IMR-90 (cell line): ENCODE measurements at regions not wholly inside any gene's neighbourhood (a gene's known extent, or its start where the extent isn't known, plus 50 kb on each side); places are given as distances from the start of the nearest gene placed in this dataset.

Experiments used
- ATAC-seq: fragments of 200-7000 bp; cut with Tn5 transposase; 2 replicates; pipeline ENCODE4 v1.9.1; 2020; ENCODE audit warnings: low read depth, mild to moderate bottlenecking, moderate library complexity
- BruUV-seq: library from RNA; stranded (reverse); fragments of 400-500 nt; replicated peaks from 2 replicates; lab custom pipeline; 2021; lab: Mats Ljungman, UMichigan
- CTCF ChIA-PET: fragments of 300-600 bp; formaldehyde crosslinking; extraction: SDS; loops from one replicate; lab custom pipeline; 2021; ENCODE audit warnings: antibody characterized with exemption; lab: Yijun Ruan, JAX
- POLR2A ChIA-PET: fragments of 300-600 bp; sonication (Branson Sonifier 250); formaldehyde crosslinking; loops from one replicate; lab custom pipeline; 2022; ENCODE audit warnings: antibody characterized with exemption; ENCODE audit not compliant: unreplicated experiment; lab: Charles Lee
- DNase-seq: peaks from one replicate; pipeline ENCODE4 v3.0.0; 2013
- H2AFZ ChIP-seq: replicated peaks from 2 replicates; pipeline ENCODE3; 2013; ENCODE audit warnings: low read length, mild to moderate bottlenecking; ENCODE audit not compliant: poor library complexity
- H2AK5ac ChIP-seq: 2 replicates; pipeline ENCODE4 v1.6.1; 2013; ENCODE audit warnings: low read depth, low read length, inconsistent platforms
- H2AK9ac ChIP-seq: replicated peaks from 2 replicates; pipeline ENCODE3; 2013; ENCODE audit warnings: mild to moderate bottlenecking, low read depth, low read length, moderate library complexity; ENCODE audit not compliant: poor library complexity
- H2BK120ac ChIP-seq: 2 replicates; pipeline ENCODE4 v1.6.1; 2013; ENCODE audit warnings: low read depth, low read length, inconsistent platforms
- H2BK15ac ChIP-seq: 3 replicates; pipeline ENCODE4 v1.6.1; 2013; ENCODE audit warnings: low read depth, low read length, inconsistent platforms
- H2BK20ac ChIP-seq: 2 replicates; pipeline ENCODE4 v1.6.1; 2013; ENCODE audit warnings: low read depth, mild to moderate bottlenecking, inconsistent platforms, low read length, moderate library complexity
- H2BK5ac ChIP-seq: 2 replicates; pipeline ENCODE4 v1.6.1; 2013; ENCODE audit warnings: mild to moderate bottlenecking, low read depth, low read length, inconsistent platforms; ENCODE audit not compliant: poor library complexity, severe bottlenecking
- H3K14ac ChIP-seq: replicated peaks from 2 replicates; pipeline ENCODE4 v1.6.1; 2013; ENCODE audit warnings: low read depth, low read length, inconsistent platforms
- H3K18ac ChIP-seq: 2 replicates; pipeline ENCODE4 v1.6.1; 2013; ENCODE audit warnings: low read depth, low read length, control low read depth
- H3K23ac ChIP-seq: 2 replicates; pipeline ENCODE4 v1.6.1; 2013; ENCODE audit warnings: low read depth, low read length, inconsistent platforms
- H3K27ac ChIP-seq: 2 replicates; pipeline ENCODE4 v1.5.1; 2013; ENCODE audit warnings: mild to moderate bottlenecking, control low read depth, low read length; ENCODE audit not compliant: insufficient read depth
- H3K27me3 ChIP-seq: 2 replicates; pipeline ENCODE4 v1.6.1; 2013; ENCODE audit warnings: low read length; ENCODE audit not compliant: control insufficient read depth, insufficient read depth
- H3K36me3 ChIP-seq: 2 replicates; pipeline ENCODE4 v1.6.1; 2013; ENCODE audit warnings: low read length, mixed read lengths; ENCODE audit not compliant: control insufficient read depth, insufficient read depth
- H3K4ac ChIP-seq: 2 replicates; pipeline ENCODE4 v1.6.1; 2013; ENCODE audit warnings: low read depth, low read length, inconsistent platforms
- H3K4me1 ChIP-seq: 2 replicates; pipeline ENCODE4 v1.6.1; 2013; ENCODE audit warnings: low read length, mixed read lengths; ENCODE audit not compliant: control insufficient read depth, insufficient read depth
- H3K4me2 ChIP-seq: 2 replicates; pipeline ENCODE4 v1.6.1; 2013; ENCODE audit warnings: low read depth, mild to moderate bottlenecking, control low read depth, low read length, moderate library complexity
- H3K4me3 ChIP-seq: 2 replicates; pipeline ENCODE4 v1.5.1; 2013; ENCODE audit warnings: low read depth, mild to moderate bottlenecking, control low read depth, low read length, moderate library complexity; ENCODE audit not compliant: insufficient read depth
- H3K56ac ChIP-seq: 2 replicates; pipeline ENCODE4 v1.6.1; 2013; ENCODE audit warnings: low read length, inconsistent platforms; ENCODE audit not compliant: insufficient read depth; ENCODE audit errors: extremely low read depth
- H3K79me1 ChIP-seq, 2 experiments: 2 replicates each; pipeline ENCODE4 v1.6.1; 2013; ENCODE audit warnings: low read length in 2 of 2, inconsistent platforms in 1 of 2, low read depth in 1 of 2
- H3K9ac ChIP-seq: 2 replicates; pipeline ENCODE4 v1.6.1; 2013; ENCODE audit warnings: low read depth, low read length, control low read depth
- H3K9me1 ChIP-seq: 2 replicates; pipeline ENCODE4 v1.6.1; 2013; ENCODE audit warnings: low read length, inconsistent platforms; ENCODE audit not compliant: insufficient read depth
- H3K9me3 ChIP-seq: 2 replicates; pipeline ENCODE4 v1.6.1; 2013; ENCODE audit warnings: low read length; ENCODE audit not compliant: control insufficient read depth, insufficient read depth
- H4K20me1 ChIP-seq: 2 replicates; pipeline ENCODE4 v1.6.1; 2013; ENCODE audit warnings: low read length, inconsistent platforms; ENCODE audit not compliant: insufficient read depth
- H4K5ac ChIP-seq: 2 replicates; pipeline ENCODE4 v1.6.1; 2013; ENCODE audit warnings: mild to moderate bottlenecking, low read depth, low read length, control low read depth
- H4K8ac ChIP-seq, 2 experiments: 2 replicates each; pipeline ENCODE4 v1.6.1; 2013; ENCODE audit warnings: low read depth in 2 of 2, low read length in 2 of 2, control low read depth in 1 of 2, inconsistent platforms in 1 of 2
- H4K91ac ChIP-seq: 2 replicates; pipeline ENCODE4 v1.6.1; 2013; ENCODE audit warnings: low read depth, low read length, inconsistent platforms; ENCODE audit not compliant: insufficient read depth
- BHLHE40 ChIP-seq: fragments of 150-350 bp; IDR thresholded peaks from 2 replicates; pipeline ENCODE4 v1.6.1; 2016; ENCODE audit warnings: mild to moderate bottlenecking, low read depth, low read length
- CEBPB ChIP-seq: IDR thresholded peaks from 2 replicates; pipeline ENCODE4 v1.6.1; 2012; ENCODE audit warnings: low read depth, low read length, improper control_type of control experiment
- CHD1 ChIP-seq: IDR thresholded peaks from 2 replicates; pipeline ENCODE4 v1.6.1; 2012; ENCODE audit warnings: low read depth, low read length, improper control_type of control experiment
- FOS ChIP-seq: fragments of 150-350 bp; IDR thresholded peaks from 2 replicates; pipeline ENCODE4 v1.6.1; 2016; ENCODE audit warnings: low read depth, low read length
- MAFK ChIP-seq: IDR thresholded peaks from 2 replicates; pipeline ENCODE4 v1.6.1; 2012; ENCODE audit warnings: low read depth, low read length, improper control_type of control experiment
- MAZ ChIP-seq: IDR thresholded peaks from 2 replicates; pipeline ENCODE4 v1.6.1; 2012; ENCODE audit warnings: low read depth, mild to moderate bottlenecking, low read length, improper control_type of control experiment, moderate library complexity, borderline replicate concordance
- MXI1 ChIP-seq: IDR thresholded peaks from 2 replicates; pipeline ENCODE4 v1.6.1; 2012; ENCODE audit warnings: low read depth, mild to moderate bottlenecking, low read length, moderate library complexity, borderline replicate concordance
- NFE2L2 ChIP-seq: fragments of 150-350 bp; IDR thresholded peaks from 2 replicates; pipeline ENCODE4 v1.6.1; 2016; ENCODE audit warnings: low read depth, mild to moderate bottlenecking, low read length
- POLR2A ChIP-seq: IDR thresholded peaks from 2 replicates; pipeline ENCODE4 v1.6.1; 2012; ENCODE audit warnings: mild to moderate bottlenecking, low read depth, low read length
- RAD21 ChIP-seq: IDR thresholded peaks from 2 replicates; pipeline ENCODE4 v1.6.1; 2012; ENCODE audit warnings: low read length, improper control_type of control experiment
- RCOR1 ChIP-seq: IDR thresholded peaks from 2 replicates; pipeline ENCODE4 v1.6.1; 2012; ENCODE audit warnings: mild to moderate bottlenecking, low read length, improper control_type of control experiment; ENCODE audit not compliant: insufficient replicate concordance
- RFX5 ChIP-seq: IDR thresholded peaks from 2 replicates; pipeline ENCODE4 v1.8.0; 2012; ENCODE audit warnings: low read depth, mild to moderate bottlenecking, low read length, moderate library complexity
- SMC3 ChIP-seq: fragments of 150-350 bp; IDR thresholded peaks from 2 replicates; pipeline ENCODE4 v1.6.1; 2016; ENCODE audit warnings: low read depth, mild to moderate bottlenecking, antibody characterized with exemption, low read length, moderate library complexity
- WGBS, 2 experiments: methylation state at CpG; one replicate each; pipeline versions ENCODE4 v1.1.5 to v1.1.7; 2013; ENCODE audit warnings: missing lambda C conversion rate in 2 of 2; ENCODE audit not compliant: insufficient read length in 1 of 2; ENCODE audit errors: extremely low coverage in 2 of 2; 5-methylcytosine and 5-hydroxymethylcytosine counted together
- dilution Hi-C: fragments of 300-500 bp; cut with HindIII; formaldehyde crosslinking; loops from one replicate; pipeline ENCODE4 v1.14.3; 2018; ENCODE audit warnings: low sequenced_read_pairs; ENCODE audit not compliant: unreplicated experiment
- in situ Hi-C: fragments of 300-500 bp; cut with MboI; formaldehyde crosslinking; loops from 3 replicates; pipeline ENCODE4 v1.14.3; 2019; ENCODE audit warnings: low sequenced_read_pairs, inconsistent platforms, mixed read lengths
- intact Hi-C: fragments of 100-400 bp; cut with micrococcal nuclease; formaldehyde crosslinking; loops from 2 replicates; pipeline ENCODE4 v1.10.0; 2022
- TF ChIP-seq, protein P1 (sequence below): fragments of 150-350 bp; IDR thresholded peaks from 2 replicates; pipeline ENCODE4 v1.6.1; 2017; ENCODE audit warnings: mild to moderate bottlenecking, antibody characterized with exemption, low read length, low read depth
- TF ChIP-seq, protein P2 (sequence below): fragments of 150-350 bp; IDR thresholded peaks from 2 replicates; pipeline ENCODE4 v1.6.1; 2016; ENCODE audit warnings: low read depth, mild to moderate bottlenecking, low read length, moderate library complexity, borderline replicate concordance
- TF ChIP-seq, protein P3 (sequence below): conservative IDR thresholded peaks from 2 replicates; pipeline ENCODE4 v1.5.1; 2012; ENCODE audit warnings: mild to moderate bottlenecking, low read depth, low read length, improper control_type of control experiment

DNA sequence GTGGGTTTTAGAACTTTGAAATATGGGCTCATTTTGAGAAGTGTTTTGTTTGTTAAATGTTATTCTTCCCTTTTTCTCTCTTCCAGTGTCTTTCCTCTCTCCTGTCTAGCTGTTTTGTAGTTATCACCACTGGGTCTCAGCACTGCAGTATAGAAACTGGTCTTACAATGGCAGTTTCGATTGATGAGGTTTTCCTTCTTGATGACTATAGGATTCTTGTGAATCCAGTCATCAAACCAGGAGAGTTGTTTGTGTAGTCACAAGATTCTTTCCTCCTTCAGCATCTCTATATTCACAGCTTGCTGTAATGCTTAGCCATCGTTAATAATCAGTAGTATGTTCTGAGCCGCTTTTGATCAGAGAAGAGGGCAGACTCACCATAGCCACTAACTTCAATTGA is 172.3 kb downstream of the OGFRL1 start:
- no TSS peak for BruUV-seq
- H3K4me2 ChIP-seq: peak overlapping the region; percentile 61; the same call in 1 of the 2 replicates
- H3K9ac ChIP-seq: no peak overlapping the region

More for the DNA sequence above, 172.3 kb downstream of the OGFRL1 start:
- H2BK20ac ChIP-seq: no peak overlapping the region; the same call in 1 of the 2 replicates
- H4K5ac ChIP-seq: no peak overlapping the region; the same call in 1 of the 2 replicates
- H2BK120ac ChIP-seq: 0 out of 2 replicates have a peak overlapping the region, but pooled peaks have one; percentile 3
- no peak overlapping the region for H2BK15ac ChIP-seq
- WGBS, 2 experiments: no CpG with 5 or more reads among the region's 3 CpGs
- no peak overlapping the region for H2AFZ ChIP-seq
- TF ChIP-seq, protein P1, sequence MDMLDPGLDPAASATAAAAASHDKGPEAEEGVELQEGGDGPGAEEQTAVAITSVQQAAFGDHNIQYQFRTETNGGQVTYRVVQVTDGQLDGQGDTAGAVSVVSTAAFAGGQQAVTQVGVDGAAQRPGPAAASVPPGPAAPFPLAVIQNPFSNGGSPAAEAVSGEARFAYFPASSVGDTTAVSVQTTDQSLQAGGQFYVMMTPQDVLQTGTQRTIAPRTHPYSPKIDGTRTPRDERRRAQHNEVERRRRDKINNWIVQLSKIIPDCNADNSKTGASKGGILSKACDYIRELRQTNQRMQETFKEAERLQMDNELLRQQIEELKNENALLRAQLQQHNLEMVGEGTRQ: no peak
- TF ChIP-seq SMC3 (no peak), RAD21 (no peak), RCOR1 (no peak), MXI1 (no peak), RFX5 (no peak), MAZ (no peak), POLR2A (no peak), CHD1 (no peak), NFE2L2 (no peak), BHLHE40 (no peak), MAFK (no peak), CEBPB (no peak), FOS (no peak)
- TF ChIP-seq, protein P2, sequence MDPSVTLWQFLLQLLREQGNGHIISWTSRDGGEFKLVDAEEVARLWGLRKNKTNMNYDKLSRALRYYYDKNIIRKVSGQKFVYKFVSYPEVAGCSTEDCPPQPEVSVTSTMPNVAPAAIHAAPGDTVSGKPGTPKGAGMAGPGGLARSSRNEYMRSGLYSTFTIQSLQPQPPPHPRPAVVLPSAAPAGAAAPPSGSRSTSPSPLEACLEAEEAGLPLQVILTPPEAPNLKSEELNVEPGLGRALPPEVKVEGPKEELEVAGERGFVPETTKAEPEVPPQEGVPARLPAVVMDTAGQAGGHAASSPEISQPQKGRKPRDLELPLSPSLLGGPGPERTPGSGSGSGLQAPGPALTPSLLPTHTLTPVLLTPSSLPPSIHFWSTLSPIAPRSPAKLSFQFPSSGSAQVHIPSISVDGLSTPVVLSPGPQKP: no peak
- TF ChIP-seq, protein P3, sequence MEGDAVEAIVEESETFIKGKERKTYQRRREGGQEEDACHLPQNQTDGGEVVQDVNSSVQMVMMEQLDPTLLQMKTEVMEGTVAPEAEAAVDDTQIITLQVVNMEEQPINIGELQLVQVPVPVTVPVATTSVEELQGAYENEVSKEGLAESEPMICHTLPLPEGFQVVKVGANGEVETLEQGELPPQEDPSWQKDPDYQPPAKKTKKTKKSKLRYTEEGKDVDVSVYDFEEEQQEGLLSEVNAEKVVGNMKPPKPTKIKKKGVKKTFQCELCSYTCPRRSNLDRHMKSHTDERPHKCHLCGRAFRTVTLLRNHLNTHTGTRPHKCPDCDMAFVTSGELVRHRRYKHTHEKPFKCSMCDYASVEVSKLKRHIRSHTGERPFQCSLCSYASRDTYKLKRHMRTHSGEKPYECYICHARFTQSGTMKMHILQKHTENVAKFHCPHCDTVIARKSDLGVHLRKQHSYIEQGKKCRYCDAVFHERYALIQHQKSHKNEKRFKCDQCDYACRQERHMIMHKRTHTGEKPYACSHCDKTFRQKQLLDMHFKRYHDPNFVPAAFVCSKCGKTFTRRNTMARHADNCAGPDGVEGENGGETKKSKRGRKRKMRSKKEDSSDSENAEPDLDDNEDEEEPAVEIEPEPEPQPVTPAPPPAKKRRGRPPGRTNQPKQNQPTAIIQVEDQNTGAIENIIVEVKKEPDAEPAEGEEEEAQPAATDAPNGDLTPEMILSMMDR: no peak
- no peak overlapping the region for H2AK9ac ChIP-seq
- peak; percentile 79 for DNase-seq
- H3K56ac ChIP-seq: no peak overlapping the region
- H3K36me3 ChIP-seq: no peaks in the 10 kb centered on the region
- peak overlapping the region; percentile 24; the same call in 1 of the 2 replicates for H3K14ac ChIP-seq
- POLR2A ChIA-PET: no interaction called here
- no peak overlapping the region for H3K4me3 ChIP-seq
- no peak overlapping the region for H2BK5ac ChIP-seq
- no peak overlapping the region for H3K27ac ChIP-seq
- no peaks in the 10 kb centered on the region for H3K79me1 ChIP-seq
- no peak overlapping the region for H3K4ac ChIP-seq
- dilution Hi-C loops (no loop called here), intact Hi-C loops (no loop called here), in situ Hi-C loops (no loop called here)
- CTCF ChIA-PET: no interaction called here
- peaks cover 5% of the 10 kb centered on the region for H3K4me1 ChIP-seq
- H4K20me1 ChIP-seq: no peaks in the 10 kb centered on the region
- no peaks in the 10 kb centered on the region; the same call in 1 of the 2 replicates for H3K9me3 ChIP-seq
- no peaks in the 10 kb centered on the region for H3K27me3 ChIP-seq
- H3K9me1 ChIP-seq: no peaks in the 10 kb centered on the region
- 0 out of 4 replicates have a peak overlapping the region, but pooled peaks of 1 of the 2 experiments have one; percentile 49 for H4K8ac ChIP-seq
- no peak overlapping the region for H2AK5ac ChIP-seq
- H3K18ac ChIP-seq: peak overlapping the region; percentile 29; the same call in 1 of the 2 replicates
- H3K23ac ChIP-seq: no peak overlapping the region
- ATAC-seq: peak; percentile 53
- H4K91ac ChIP-seq: no peak overlapping the region
